NCI-H69 (cell line): ENCODE measurements at regions not wholly inside any gene's neighbourhood (a gene's known extent, or its start where the extent isn't known, plus 50 kb on each side); places are given as distances from the start of the nearest gene placed in this dataset.
A peak's percentile ranks its signal among the peaks of the same experiment; 100 is the strongest.
"Not testable (repeated sequence)": the region's sequence is repeated elsewhere in the genome, so short reads cannot be mapped to it uniquely, and the experiment has no call there.

Experiments
- DNase-seq: peaks from one replicate; lab custom pipeline; 2025; lab: John Stamatoyannopoulos, UW

- DNase-seq, result no peak
These were observed 50.9 kb upstream of the MITF start for GRCh38 chr3:69688400-69688799.

- no peak for DNase-seq
These were observed 51.6 kb upstream of the MITF start for GRCh38 chr3:69687641-69688040.

GRCh38 chr3:69686056-69686455 is 53.2 kb upstream of the MITF start:
- DNase-seq, result no peak

- DNase-seq, result no peak
These were observed 54.8 kb upstream of the MITF start for GRCh38 chr3:69684309-69684961.

GRCh38 chr3:69683082-69683806 is 56.0 kb upstream of the MITF start:
- DNase-seq, result peak; percentile 2

GRCh38 chr3:69677456-69677855 is 61.8 kb upstream of the MITF start:
- not testable (repeated sequence) for DNase-seq

- peak; percentile 14 for DNase-seq
These were observed 63.3 kb upstream of the MITF start for GRCh38 chr3:69675786-69676530.

GRCh38 chr3:69674752-69675151 is 64.5 kb upstream of the MITF start:
- DNase-seq, result no peak

- peak; percentile 7 for DNase-seq
These were observed 67.9 kb upstream of the MITF start for GRCh38 chr3:69671082-69671952.

- DNase-seq, result no peak
These were observed 70.2 kb upstream of the MITF start for GRCh38 chr3:69669070-69669469.

- DNase-seq, result peak; percentile 2
These were observed 74.1 kb upstream of the MITF start for GRCh38 chr3:69665026-69665737.

GRCh38 chr3:69660631-69661030 is 78.6 kb upstream of the MITF start:
- no peak for DNase-seq

- DNase-seq, result no peak
These were observed 79.9 kb upstream of the MITF start for GRCh38 chr3:69659180-69659910.

- DNase-seq, result no peak
These were observed 80.6 kb upstream of the MITF start for GRCh38 chr3:69658514-69659140.

GRCh38 chr3:69657030-69657429 is 82.2 kb upstream of the MITF start:
- not testable (repeated sequence) for DNase-seq

- no peak for DNase-seq
These were observed 87.5 kb upstream of the MITF start for GRCh38 chr3:69651765-69652164.

GRCh38 chr3:69650066-69650419 is 89.2 kb upstream of the MITF start:
- no peak for DNase-seq

GRCh38 chr3:69649120-69650065 is 89.9 kb upstream of the MITF start:
- no peak for DNase-seq

GRCh38 chr3:69648126-69648525 is 91.1 kb upstream of the MITF start:
- DNase-seq, result no peak
